GM18861 (cell line): ENCODE measurements at regions not wholly inside any gene's neighbourhood (a gene's known extent, or its start where the extent isn't known, plus 50 kb on each side); places are given as distances from the start of the nearest gene placed in this dataset.
"Not testable (repeated sequence)": the region's sequence is repeated elsewhere in the genome, so short reads cannot be mapped to it uniquely, and the experiment has no call there.

ENCODE experiments used
- ATAC-seq: cut with Tn5 transposase; IDR thresholded peaks from one replicate; pipeline ENCODE4 v1.9.1; 2021; ENCODE audit not compliant: unreplicated experiment

DNA sequence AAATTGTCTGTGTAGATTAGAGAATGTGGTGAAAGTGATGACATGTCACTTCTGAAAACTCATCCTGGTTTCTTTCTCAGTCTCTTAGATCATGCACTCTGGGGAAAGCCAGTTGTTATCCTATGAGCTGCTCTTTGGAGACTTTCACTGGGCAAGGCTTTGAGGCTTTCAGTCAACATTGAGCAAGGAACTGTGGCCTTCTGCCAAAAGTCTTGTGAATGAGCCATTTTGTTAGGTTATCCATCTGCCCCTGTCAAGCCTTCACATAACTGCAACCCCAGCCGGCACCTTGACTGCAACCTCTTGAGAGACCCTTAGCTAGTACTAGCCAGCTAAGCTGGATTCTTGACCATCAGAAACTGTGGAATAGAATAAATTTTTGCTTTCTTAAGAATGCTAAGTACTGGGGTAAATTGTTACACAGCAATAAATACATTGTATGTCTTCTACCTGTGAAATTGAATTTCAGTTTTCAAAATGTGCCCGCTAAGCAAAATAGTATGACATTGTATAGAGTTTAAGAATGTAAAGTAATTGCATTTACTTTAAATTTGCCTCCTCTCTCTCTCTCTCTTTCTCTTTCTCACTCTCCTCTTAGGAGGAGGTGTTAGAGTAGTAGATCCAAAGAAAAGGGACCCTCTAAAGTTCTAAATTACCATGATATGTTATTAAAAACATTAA lies 1273.0 kb downstream of the RAPGEF2 start:
- no peak for ATAC-seq

DNA sequence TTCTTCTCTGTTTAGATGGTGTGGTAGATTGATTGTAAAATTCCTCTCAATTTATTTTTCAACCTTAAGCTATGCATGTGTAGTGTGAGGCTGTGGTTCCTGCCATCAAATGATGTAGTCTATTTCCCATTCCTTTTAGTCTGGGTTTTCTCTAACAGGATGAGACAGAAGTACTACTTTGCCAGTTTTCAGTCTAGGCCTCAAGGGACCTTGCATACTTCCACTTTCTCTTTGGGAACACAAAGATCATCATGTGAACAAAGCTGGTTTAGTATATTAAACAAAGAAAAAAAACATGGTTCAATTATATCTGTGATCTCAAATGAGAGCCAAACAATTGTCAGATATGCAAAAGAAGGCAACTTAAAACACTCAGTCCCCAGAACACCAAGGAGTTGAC lies 1284.0 kb downstream of the RAPGEF2 start:
- ATAC-seq = no peak

DNA sequence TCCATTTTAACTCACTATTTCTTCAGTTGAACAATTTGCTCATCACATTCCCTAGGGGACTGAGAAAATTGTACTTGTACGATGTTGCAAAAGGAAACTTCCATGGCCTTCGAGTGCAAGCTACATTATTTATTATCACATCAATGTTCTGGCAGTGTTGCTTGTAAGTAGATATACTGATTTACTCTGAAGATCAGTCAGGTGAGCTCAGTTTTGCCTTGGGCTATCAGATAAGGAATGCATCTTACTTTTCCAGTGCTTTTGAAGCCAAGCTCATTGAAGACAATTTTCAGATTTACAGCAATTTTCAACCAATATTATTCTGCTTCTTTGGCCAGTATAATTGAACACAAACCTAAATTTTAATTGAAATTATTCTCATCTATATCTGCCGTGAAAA lies 1296.9 kb downstream of the RAPGEF2 start:
- no peak for ATAC-seq

DNA sequence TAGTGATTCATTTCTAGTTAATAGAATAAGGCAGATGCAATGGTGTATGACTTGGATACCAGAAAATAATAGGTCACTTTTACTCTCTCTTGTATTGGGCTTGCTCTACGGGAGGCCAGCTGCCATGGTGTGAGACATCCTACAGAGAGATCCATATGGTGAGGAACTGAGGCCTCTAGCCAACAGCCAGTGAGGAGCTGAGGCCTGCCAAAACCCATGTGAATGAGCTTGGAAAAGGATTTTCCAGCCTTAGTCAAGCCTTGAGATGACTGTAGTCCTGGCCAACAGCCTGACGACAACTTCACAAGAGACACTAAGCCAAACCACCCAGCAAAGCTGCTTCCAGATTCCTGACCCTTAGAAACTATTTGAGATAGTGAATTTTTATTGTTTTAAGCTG lies 1300.2 kb downstream of the RAPGEF2 start:
- no peak for ATAC-seq

DNA sequence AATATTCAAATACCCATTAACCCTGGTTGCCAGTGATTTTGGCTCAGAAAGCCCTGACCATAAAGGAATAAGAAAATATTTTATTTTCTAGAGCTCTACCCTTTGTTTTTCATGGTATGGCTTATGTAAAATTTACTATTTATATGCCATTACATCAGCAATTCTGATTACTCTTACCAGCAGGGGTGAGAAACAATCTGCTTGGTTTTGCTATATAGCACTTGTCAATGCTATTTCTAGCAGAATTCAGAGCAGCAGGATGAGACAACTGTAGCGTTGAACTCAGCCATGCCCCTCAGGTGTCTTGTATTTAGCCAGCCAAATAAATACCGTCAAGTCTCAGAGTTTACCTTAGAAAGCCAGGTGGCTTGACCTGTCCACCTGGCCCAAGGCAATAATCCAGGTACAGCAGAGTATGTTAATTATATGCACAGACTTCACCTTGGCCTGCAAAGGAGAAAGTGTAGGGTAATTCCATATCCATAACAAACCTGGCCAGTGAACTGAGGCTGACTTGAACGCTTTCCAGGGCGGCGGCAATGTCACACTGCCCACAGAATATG lies 1303.5 kb downstream of the RAPGEF2 start:
- no peak for ATAC-seq

DNA sequence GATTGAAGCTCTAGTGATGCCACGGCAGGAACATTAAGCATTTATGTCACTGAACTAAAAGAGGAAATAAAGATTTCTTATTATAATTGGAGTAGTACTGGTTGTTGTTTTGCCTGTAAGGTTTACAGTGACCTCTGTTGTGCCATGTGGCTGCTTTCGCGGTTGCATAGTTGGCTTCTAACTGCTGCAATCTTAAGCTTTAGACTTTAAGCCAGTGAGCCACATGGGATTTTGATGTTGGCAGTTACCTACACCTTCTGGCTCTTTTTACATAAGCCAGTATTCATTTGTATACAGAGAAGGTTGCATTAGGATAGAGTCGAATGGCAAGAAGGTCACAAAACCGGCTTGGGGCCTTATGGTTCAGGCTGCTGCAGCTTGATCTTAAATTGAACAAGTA lies 1311.6 kb downstream of the RAPGEF2 start:
- ATAC-seq = no peak

DNA sequence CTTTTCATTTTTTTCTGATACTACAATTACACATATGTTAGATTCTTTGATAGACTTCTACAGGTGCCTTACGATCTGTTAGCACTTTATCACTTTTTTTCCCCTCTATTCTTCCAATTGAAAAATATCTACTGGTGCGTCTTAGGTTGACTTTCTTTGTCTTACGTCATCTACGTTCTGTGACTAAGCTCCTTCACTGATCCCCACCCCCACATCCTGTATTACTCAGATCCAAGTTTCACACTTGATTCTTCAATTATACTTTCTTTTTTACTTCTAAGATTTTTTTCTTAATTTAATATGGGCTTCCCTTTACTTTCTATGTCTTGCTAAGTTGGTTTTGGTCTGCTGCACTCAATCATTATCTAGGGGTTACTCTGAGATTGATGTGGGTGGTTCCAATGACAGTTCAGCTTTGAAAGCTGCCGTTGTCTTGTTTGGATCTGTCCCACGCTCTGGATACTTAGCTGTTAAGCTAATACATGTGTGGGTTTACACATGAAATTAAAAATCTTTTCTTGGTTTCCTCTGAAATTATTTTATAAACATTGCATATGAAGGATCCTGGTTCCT lies 1321.1 kb downstream of the RAPGEF2 start:
- no peak for ATAC-seq

DNA sequence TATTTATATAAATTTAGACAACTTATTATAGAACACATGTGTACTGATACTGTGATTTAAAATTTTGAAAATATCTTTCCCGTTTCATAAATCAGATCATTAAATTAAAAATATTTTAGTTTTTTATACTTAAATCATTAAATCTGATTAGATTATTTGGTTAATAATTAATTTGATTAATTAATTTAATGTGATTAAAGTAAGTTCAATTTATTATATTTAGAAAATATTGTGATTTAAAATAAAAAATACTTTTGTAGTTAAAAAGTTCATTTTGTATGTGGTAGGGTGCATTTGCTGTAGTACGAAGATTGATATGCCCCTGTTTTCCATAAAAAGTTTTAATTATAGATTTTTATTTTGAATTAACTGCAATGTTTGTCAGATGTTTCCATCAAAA lies 1323.4 kb downstream of the RAPGEF2 start:
- no peak for ATAC-seq

DNA sequence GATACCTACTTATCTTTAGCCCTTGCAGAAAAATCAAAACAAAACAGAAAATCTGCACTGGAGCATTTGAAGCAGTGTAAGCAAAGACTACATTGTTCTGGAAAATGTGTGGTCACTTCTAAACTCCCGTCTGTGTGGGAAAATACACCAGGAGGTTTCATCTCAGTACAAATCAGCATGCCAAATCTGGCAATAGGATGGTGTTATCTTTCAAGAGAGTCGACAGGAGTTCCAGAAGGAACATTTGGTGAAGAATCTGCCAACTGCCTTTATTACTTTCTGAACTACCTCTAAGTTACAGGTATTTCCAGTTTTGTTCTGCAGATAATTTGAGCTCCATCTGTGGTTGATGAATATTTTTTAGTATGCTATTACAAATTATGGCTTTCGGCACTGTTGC lies 1348.0 kb downstream of the RAPGEF2 start:
- ATAC-seq = no peak

DNA sequence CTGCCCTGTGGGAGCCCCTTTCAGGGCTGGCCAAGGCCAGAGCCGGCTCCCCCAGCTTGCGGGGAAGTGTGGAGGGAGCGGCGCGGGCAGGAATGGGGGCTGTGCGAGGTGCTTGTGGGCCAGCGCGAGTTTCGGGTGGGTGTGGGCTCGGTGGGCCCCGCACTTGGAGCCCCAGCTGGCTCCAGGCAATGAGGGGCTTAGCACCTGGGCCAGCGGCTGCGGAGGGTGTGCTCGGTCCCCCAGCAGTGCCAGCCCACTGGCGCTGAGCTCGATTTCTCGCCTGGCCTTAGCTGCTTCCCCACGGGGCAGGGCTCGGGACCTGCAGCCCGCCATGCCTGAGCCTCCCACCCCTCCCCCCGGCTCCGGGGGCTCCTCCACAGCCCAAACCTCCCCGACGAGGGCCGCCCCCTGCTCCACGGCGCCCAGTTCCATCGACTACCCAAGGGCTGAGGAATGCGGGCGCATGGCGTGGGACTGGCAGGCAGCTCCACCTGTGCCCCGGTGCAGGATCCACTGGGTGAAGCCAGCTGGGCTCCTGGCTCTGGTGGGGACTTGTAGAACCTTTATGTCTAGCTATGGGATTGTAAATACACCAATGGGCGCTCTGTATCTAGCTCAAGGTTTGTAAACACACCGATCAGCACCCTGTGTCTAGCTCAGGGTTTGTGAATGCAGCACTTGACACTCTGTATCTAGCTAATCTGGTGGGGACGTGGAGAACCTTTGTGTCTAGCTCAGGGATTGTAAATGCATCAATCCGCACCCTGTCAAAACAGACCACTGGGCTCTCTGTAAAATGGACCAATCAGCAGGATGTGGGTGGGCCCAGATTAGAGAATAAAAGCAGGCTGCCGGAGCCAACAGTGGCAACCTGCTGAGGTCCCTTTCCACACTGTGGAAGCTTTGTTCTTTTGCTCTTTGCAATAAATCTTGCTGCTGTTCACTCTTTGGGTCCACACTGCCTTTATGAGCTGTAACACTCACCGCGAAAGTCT lies 1379.1 kb downstream of the RAPGEF2 start:
- not testable (repeated sequence) for ATAC-seq

DNA sequence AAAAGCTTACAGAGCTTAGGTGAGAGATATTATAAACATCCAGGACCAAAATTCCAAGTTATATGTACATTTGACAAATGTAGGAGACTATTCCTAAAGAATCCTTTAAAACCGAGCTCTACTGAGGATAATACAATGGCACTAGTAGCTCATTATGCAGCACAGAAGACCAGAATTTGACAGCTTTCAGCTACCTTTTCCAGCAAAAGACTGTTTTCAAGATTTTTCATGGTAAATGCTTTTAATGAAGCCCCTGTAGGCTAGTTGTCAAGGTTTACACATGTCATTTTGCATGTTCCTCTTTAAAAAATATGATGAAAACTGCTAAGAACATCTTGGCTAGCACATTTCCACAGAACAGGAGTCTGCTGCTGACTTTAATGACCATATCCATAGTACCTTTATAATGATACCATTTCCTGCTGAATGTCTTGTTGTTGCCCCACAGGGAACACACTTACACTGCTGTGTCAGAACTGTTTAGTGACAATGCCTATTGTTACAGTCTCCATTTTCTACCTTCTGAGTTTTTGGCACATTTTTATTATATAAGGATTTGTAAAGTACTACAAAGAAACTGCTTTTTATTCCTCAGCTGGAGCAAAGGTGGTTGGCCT lies 1382.3 kb downstream of the RAPGEF2 start:
- no peak for ATAC-seq

DNA sequence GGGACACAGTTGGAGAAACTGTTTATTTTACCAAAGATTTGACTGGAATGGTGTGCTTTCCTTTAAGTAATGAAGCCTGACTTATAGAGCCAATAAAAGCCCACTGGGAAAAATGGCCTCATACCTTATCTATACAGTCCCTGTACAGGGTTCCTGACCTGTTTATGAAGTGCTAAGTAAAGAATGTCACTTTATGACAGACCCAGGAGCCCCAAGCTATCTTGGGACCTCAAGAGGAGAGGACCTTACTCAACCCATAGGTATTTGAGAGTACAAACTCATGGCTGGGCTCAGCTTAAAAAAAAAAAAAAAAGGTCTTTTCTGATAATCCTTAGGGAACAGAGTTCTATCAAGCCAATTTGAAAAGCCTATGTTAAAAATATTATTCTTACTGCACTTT lies 1389.3 kb downstream of the RAPGEF2 start:
- ATAC-seq = no peak

DNA sequence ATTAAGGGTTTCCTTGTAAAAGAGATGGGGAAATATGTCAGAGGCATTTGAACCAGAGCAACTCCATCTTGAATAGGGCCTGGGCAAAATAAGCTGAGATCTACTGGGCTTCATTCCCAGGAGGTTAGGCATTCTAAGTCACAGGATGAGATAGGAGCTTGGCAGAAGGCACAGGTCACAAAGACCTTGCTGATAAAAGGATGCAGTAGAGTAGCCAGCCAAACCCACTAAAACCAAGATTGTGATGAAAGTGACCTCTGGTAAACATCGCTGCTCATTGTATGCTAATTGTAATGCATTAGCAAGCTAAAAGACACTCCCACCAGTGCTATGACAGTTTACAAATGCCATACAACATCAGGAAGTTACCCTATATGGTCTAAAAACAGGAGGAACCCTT lies 1390.3 kb downstream of the RAPGEF2 start:
- ATAC-seq = no peak

DNA sequence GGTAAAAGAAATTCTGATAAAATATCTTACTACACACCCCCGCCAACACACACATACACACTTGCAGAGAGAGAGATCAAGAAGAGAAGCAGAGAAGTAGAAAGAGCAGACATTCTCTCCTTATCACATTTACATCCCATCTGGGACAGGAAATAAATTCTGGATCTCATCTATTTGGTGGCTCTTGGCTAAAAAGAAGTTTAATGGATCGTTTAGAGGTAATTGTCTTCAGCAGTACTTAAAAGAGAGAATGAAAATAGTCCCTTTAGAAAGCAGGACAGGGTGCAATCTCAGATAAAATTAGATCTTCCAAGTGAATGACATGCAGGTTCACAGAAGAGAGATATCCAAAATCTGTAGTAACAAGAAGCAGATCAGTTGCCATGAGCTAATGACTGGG lies 1392.5 kb downstream of the RAPGEF2 start:
- ATAC-seq = no peak

DNA sequence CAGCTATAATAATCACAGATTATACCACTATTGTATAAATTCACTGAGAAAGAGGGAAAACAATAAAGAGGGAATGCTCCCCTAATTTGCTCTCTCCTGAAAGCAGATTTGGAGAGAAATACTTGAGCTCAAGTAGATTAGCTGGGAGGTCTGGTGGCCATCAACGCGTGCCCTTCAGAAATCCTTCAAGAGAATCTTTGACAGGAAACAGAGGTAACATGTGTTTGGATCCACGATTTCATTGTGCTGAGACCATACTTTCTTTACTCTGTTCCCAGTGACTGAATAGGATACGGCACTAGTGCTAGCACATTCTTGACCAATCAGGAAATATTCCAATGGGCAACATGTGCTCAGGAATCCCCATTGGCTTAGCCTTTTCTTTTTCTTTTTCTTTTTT lies 1395.3 kb downstream of the RAPGEF2 start:
- ATAC-seq = no peak

DNA sequence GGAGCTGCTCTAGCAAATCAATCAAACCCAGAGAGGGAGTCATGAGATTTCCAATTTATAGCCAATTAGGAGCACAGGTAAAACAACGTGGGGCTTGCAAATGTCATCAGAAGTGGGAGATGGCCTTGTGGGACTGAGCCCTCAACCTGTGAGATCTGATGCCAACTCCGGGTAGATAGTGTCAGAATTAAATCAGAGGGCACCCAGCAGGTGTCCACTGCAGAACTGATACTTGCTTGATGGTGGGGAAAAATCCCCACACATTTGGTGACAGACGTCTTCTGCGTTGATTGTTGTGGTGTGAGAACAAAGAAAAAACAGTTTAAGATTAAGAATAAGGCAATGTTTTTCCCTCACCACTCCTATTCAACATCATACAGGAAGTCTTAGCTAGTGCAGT lies 1402.8 kb downstream of the RAPGEF2 start:
- ATAC-seq = no peak

DNA sequence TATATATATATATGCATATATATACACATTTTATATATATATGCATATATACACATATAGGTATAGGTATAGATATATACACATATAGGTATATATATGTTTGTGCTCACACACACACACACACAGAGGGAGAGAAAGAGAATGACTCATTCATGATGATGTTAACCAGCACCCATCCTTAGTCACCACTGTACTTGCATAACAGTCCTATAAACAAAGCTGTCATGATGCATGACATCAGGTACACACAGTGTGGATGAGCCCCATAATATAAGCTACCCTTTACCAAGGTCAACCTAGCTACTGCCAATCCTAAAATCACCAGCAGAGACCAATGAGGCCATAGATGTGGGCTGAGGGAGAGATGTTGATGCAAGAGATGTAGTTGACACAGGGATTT lies 1408.0 kb downstream of the RAPGEF2 start:
- ATAC-seq = no peak

DNA sequence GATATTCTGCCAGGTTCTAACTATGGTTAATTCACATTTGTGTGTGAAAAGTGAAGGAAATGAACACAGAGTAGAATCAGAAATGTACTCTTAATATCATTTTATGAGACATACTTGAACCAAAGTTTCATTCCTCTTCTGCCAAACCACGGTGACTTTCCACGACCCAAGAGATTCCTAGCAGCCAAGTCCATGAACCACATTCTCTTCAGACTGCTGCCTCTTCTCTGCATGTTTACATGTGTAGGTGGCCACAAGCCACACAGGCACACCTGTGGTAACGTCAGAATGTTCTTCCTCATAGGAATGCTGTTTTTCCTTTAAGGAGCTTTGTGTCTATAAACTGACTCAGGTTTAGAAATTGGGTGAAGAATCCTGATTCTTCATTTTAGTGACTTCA lies 1411.2 kb downstream of the RAPGEF2 start:
- ATAC-seq = no peak

DNA sequence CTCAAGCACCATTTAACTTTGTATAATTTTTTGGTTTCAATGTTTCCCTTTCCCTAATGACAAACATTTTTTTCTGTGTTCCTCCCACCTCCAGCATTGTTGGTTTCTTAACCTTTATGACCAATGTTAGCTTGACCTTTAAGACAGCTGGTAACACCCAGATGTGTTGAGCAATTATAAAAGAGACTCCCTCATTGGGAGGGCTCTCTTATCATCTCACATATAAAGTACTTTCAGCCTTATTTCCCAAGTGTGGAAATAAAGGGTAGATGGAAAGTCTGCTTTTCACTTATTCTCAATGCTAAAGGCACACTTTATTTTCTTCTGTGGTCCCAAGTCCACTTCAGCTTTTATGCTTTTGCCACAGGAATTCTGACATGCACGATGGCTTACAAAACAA lies 1420.4 kb downstream of the RAPGEF2 start:
- ATAC-seq = no peak

DNA sequence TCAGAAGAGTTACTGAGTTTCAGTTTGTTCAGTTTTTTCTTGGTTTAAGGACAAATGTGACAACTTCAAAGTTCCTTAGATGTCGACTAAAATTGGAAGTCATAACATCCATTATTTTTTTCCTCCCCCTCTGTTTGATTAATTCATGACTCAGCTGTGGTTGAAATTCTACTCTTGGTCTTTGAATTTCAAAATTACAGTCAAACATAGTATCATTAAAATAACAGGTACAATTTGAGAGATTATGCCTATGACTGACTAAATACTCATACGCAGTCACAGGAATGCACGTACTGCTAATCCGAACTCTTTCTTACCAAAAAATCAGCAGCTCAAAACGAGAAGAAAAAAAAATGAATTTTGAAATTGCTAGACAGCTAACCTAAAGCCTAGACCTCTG lies 1434.8 kb downstream of the RAPGEF2 start:
- no peak for ATAC-seq

DNA sequence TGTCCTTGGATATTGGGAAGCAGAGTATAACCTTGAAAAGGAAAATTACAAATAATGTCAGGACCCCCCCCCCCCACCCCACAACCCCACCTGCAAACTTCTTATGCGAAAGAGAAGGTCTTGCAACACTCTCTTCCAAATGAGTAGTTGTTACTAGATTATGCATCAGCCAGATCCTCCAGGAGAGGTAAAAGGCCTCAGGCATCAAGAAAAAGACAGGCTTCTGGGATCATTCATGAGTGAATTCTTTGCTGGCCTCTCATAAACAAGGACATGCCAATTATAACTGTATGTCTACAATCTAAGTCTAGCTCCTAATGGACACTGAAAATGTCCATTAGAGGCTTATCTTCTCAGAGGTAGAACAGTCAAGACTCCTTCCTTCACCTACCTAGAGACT lies 1443.3 kb downstream of the RAPGEF2 start:
- no peak for ATAC-seq
